ENCODE measurements at regions not wholly inside any gene's neighbourhood (a gene's known extent, or its start where the extent isn't known, plus 50 kb on each side); places are given as distances from the start of the nearest gene placed in this dataset.

- H3K9me3 ChIP-seq (replicated peaks; ENCODE audit: control insufficient read depth, insufficient read depth, low read length), result no peaks in the 10 kb centered on the region
- no peaks in the 10 kb centered on the region for H3K36me3 ChIP-seq (ENCODE audit: control insufficient read depth in 2 of 2, extremely low read depth in 1 of 2, insufficient read depth in 2 of 2, low read length in 2 of 2)
- dilution Hi-C loops (cut with MboI; ENCODE audit: extremely low pct_ligation_motif_present, low sequenced_read_pairs), result no loop called here
These were observed 70.4 kb upstream of the SCAF4 start for GRCh38 chr21:31802331-31802730.

GRCh38 chr21:31801551-31802219 lies 69.8 kb upstream of the SCAF4 start:
- Histone ChIP-seq H3K9ac (replicated peaks; ENCODE audit: extremely low read depth, insufficient read depth, low read length) (no peak overlapping the region), H3K4me3 (replicated peaks in 1 of 3; ENCODE audit: insufficient read depth in 1 of 3, low read depth in 1 of 3, low read length in 3 of 3) (no peak overlapping the region), H3K27me3 (ENCODE audit: control insufficient read depth in 2 of 2, insufficient read depth in 2 of 2, low read length in 2 of 2) (no peaks in the 10 kb centered on the region), H3K4me1 (ENCODE audit: control insufficient read depth, extremely low read depth, insufficient read depth, low read length) (no peaks in the 10 kb centered on the region), H3K36me3 (ENCODE audit: control insufficient read depth in 2 of 2, extremely low read depth in 1 of 2, insufficient read depth in 2 of 2, low read length in 2 of 2) (no peaks in the 10 kb centered on the region), H3K79me2 (ENCODE audit: control insufficient read depth, insufficient read depth, low read length) (no peaks in the 10 kb centered on the region), H2AFZ (ENCODE audit: low read depth, low read length) (no peak overlapping the region), H3K4me2 (ENCODE audit: insufficient read depth, low read length) (no peak overlapping the region), H3K9me1 (replicated peaks; ENCODE audit: control insufficient read depth, extremely low read depth, insufficient read depth, low read length) (no peaks in the 10 kb centered on the region), H3K27ac (ENCODE audit: insufficient read depth, low read depth, low read length) (no peak overlapping the region), H4K20me1 (replicated peaks; ENCODE audit: control insufficient read depth, extremely low read depth, insufficient read depth, low read length) (no peaks in the 10 kb centered on the region), H3K9me3 (replicated peaks; ENCODE audit: control insufficient read depth, insufficient read depth, low read length) (no peaks in the 10 kb centered on the region)
- BruUV-seq (replicated peaks), result no TSS peak
- FAIRE-seq, result no peak
- POLR2A ChIA-PET, result no interaction called here
- dilution Hi-C loops (cut with MboI; ENCODE audit: extremely low pct_ligation_motif_present, low sequenced_read_pairs), result no loop called here
- CTCF ChIA-PET, result no interaction called here
- DNase-seq (ENCODE audit: low read depth, low spot score), result no peak
- intact Hi-C loops (cut with micrococcal nuclease), result no loop called here
- TF ChIP-seq GATA2 (IDR thresholded peaks at IDR 0.05; ENCODE audit: insufficient read depth, insufficient read length, low read depth, low read length) (no peak), EZH2 (IDR thresholded peaks at IDR 0.05; ENCODE audit: borderline replicate concordance, low read depth, low read length, severe bottlenecking) (no peak), MYC (IDR thresholded peaks at IDR 0.05; ENCODE audit: low read depth, low read length) (no peak), CTCF (IDR thresholded peaks at IDR 0.05; ENCODE audit: extremely low read depth in 1 of 2, insufficient read depth in 1 of 2, low read depth in 1 of 2, low read length in 2 of 2) (no peak), POLR2A (IDR thresholded peaks at IDR 0.05; ENCODE audit: low read depth, low read length) (no peak), POLR2AphosphoS5 (IDR thresholded peaks at IDR 0.05; ENCODE audit: insufficient read depth, low read depth, low read length) (no peak), FOS (IDR thresholded peaks at IDR 0.05; ENCODE audit: borderline replicate concordance, insufficient read depth, low read length) (no peak), JUN (IDR thresholded peaks at IDR 0.05; ENCODE audit: borderline replicate concordance, insufficient read depth, insufficient read length, low read depth) (no peak)
- TF ChIP-seq, protein P1, sequence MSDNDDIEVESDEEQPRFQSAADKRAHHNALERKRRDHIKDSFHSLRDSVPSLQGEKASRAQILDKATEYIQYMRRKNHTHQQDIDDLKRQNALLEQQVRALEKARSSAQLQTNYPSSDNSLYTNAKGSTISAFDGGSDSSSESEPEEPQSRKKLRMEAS (IDR thresholded peaks at IDR 0.05; ENCODE audit: insufficient read depth, insufficient read length), result no peak

More at GRCh38 chr21:31802331-31802730, 70.4 kb upstream of the SCAF4 start:
- no peaks in the 10 kb centered on the region for H3K4me1 ChIP-seq (ENCODE audit: control insufficient read depth, extremely low read depth, insufficient read depth, low read length)
- H3K9ac ChIP-seq (replicated peaks; ENCODE audit: extremely low read depth, insufficient read depth, low read length), result no peak overlapping the region
- TF ChIP-seq POLR2AphosphoS5 (IDR thresholded peaks at IDR 0.05; ENCODE audit: insufficient read depth, low read depth, low read length) (no peak), JUN (IDR thresholded peaks at IDR 0.05; ENCODE audit: borderline replicate concordance, insufficient read depth, insufficient read length, low read depth) (no peak), MYC (IDR thresholded peaks at IDR 0.05; ENCODE audit: low read depth, low read length) (no peak), FOS (IDR thresholded peaks at IDR 0.05; ENCODE audit: borderline replicate concordance, insufficient read depth, low read length) (no peak)
- TF ChIP-seq, protein P1 (IDR thresholded peaks at IDR 0.05; ENCODE audit: insufficient read depth, insufficient read length), result no peak
- BruUV-seq (replicated peaks), result no TSS peak
- no peaks in the 10 kb centered on the region for H4K20me1 ChIP-seq (replicated peaks; ENCODE audit: control insufficient read depth, extremely low read depth, insufficient read depth, low read length)
- ChIA-PET CTCF (no interaction called here), POLR2A (no interaction called here)
- no peak overlapping the region for H3K4me2 ChIP-seq (ENCODE audit: insufficient read depth, low read length)
- no peaks in the 10 kb centered on the region for H3K79me2 ChIP-seq (ENCODE audit: control insufficient read depth, insufficient read depth, low read length)
- no peaks in the 10 kb centered on the region for H3K27me3 ChIP-seq (ENCODE audit: control insufficient read depth in 2 of 2, insufficient read depth in 2 of 2, low read length in 2 of 2)
- no peak overlapping the region for H3K4me3 ChIP-seq (replicated peaks in 1 of 3; ENCODE audit: insufficient read depth in 1 of 3, low read depth in 1 of 3, low read length in 3 of 3)
- FAIRE-seq (no peak), DNase-seq (ENCODE audit: low read depth, low spot score) (no peak)
- H3K27ac ChIP-seq (ENCODE audit: insufficient read depth, low read depth, low read length), result no peak overlapping the region
- no peaks in the 10 kb centered on the region for H3K9me1 ChIP-seq (replicated peaks; ENCODE audit: control insufficient read depth, extremely low read depth, insufficient read depth, low read length)
- no peak overlapping the region for H2AFZ ChIP-seq (ENCODE audit: low read depth, low read length)
- intact Hi-C loops (cut with micrococcal nuclease), result no loop called here

All from endothelial cell of umbilical vein (primary cell).